CD4-positive, alpha-beta T cell treated with Interleukin-15 for 4 hours (primary cell): ENCODE measurements at regions not wholly inside any gene's neighbourhood (a gene's known extent, or its start where the extent isn't known, plus 50 kb on each side); places are given as distances from the start of the nearest gene placed in this dataset.
"Not testable (repeated sequence)": the region's sequence is repeated elsewhere in the genome, so short reads cannot be mapped to it uniquely, and the experiment has no call there.

ENCODE experiments used
- DNase-seq: peaks from one replicate; pipeline ENCODE4 v3.0.0-alpha.2; 2020; ENCODE audit warnings: low spot score

GRCh38 chr13:44748439-44748838, 172.3 kb upstream of the TSC22D1 start:
- no peak for DNase-seq

GRCh38 chr13:44747179-44747578, 171.0 kb upstream of the TSC22D1 start:
- DNase-seq = no peak

- DNase-seq = no peak
These were observed 170.6 kb upstream of the TSC22D1 start for GRCh38 chr13:44746690-44747089.

GRCh38 chr13:44744880-44745633, 168.9 kb upstream of the TSC22D1 start:
- DNase-seq = no peak

- no peak for DNase-seq
These were observed 163.4 kb upstream of the TSC22D1 start for GRCh38 chr13:44739539-44739938.

- DNase-seq = no peak
These were observed 163.0 kb upstream of the TSC22D1 start for GRCh38 chr13:44739120-44739519.

- DNase-seq = no peak
These were observed 162.3 kb upstream of the TSC22D1 start for GRCh38 chr13:44738463-44738862.

- no peak for DNase-seq
These were observed 159.7 kb upstream of the TSC22D1 start for GRCh38 chr13:44735806-44736205.

GRCh38 chr13:44734201-44734707, 158.1 kb upstream of the TSC22D1 start:
- no peak for DNase-seq

- DNase-seq = no peak
These were observed 156.5 kb upstream of the TSC22D1 start for GRCh38 chr13:44732503-44733098.

- DNase-seq = no peak
These were observed 154.7 kb upstream of the TSC22D1 start for GRCh38 chr13:44730851-44731250.

- no peak for DNase-seq
These were observed 154.0 kb upstream of the TSC22D1 start for GRCh38 chr13:44730099-44730498.

GRCh38 chr13:44727591-44727990, 151.5 kb upstream of the TSC22D1 start:
- not testable (repeated sequence) for DNase-seq

- DNase-seq = no peak
These were observed 150.6 kb upstream of the TSC22D1 start for GRCh38 chr13:44726778-44727177.

GRCh38 chr13:44726214-44726613, 150.1 kb upstream of the TSC22D1 start:
- DNase-seq = no peak

GRCh38 chr13:44719857-44720671, 143.9 kb upstream of the TSC22D1 start:
- no peak for DNase-seq

- no peak for DNase-seq
These were observed 142.3 kb upstream of the TSC22D1 start for GRCh38 chr13:44718467-44718866.

GRCh38 chr13:44715287-44716230, 139.4 kb upstream of the TSC22D1 start:
- no peak for DNase-seq

GRCh38 chr13:44713788-44714469, 137.8 kb upstream of the TSC22D1 start:
- no peak for DNase-seq

GRCh38 chr13:44711706-44712105, 135.6 kb upstream of the TSC22D1 start:
- DNase-seq = no peak

GRCh38 chr13:44710576-44710975, 134.4 kb upstream of the TSC22D1 start:
- no peak for DNase-seq
